ENCODE measurements at regions not wholly inside any gene's neighbourhood (a gene's known extent, or its start where the extent isn't known, plus 50 kb on each side); places are given as distances from the start of the nearest gene placed in this dataset.

DNA sequence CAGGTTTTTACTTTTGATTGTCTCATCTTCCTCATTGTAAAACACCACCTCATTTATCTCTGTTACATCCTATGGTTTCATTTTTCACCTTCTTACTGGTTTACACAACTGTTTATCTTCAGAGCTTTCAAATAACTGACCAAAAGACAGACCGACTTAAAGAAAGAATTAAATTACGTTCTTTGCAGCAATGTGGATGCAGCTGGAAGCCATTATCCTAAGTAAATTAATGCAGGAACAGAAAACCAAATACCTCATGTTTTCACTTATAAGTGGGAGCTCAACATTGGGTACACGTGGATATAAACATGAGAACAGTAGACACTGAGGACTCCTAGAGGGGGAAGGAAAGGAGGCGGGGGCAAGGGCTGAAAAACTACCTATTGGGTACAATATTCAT, 729.0 kb upstream of the USP15 start:
- H3K4me3 ChIP-seq (ENCODE audit: extremely low read depth, insufficient read depth, low read length, poor library complexity, severe bottlenecking) = no peak overlapping the region
- WGBS, 2 experiments (ENCODE audit: insufficient coverage in 2 of 2) = 60% methylated on average over 1 of the region's 4 CpGs; no CpG with 5 or more reads in 1 of the 2 experiments
- no peaks in the 10 kb centered on the region for H3K9me3 ChIP-seq (ENCODE audit: control insufficient read depth, low read length)
- no peaks in the 10 kb centered on the region for H3K4me1 ChIP-seq (ENCODE audit: control insufficient read depth, insufficient read depth, low read length, poor library complexity, severe bottlenecking)
- H3K27ac ChIP-seq (ENCODE audit: low read depth, low read length, severe bottlenecking) = no peak overlapping the region
- no peaks in the 10 kb centered on the region for H3K36me3 ChIP-seq (ENCODE audit: control insufficient read depth, insufficient read depth, low read length)

DNA sequence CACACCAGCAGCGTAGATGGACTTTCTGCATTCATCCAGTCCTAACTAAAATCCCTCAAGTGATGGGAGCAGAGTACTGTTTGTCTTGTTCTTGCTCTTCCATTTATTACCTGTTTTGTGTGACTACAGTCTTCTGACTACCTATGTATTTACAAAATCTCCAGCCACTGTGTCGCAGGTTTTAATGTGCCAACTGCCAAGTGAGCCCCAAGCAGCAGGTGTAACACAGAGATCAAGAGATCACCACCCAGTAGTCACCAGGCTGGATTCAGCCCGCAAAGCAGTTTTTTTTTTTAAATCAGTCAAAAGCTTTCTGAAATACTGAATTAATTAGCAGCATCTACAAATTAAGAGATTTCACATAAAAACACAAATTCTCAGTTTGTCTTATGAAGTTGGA, 724.1 kb upstream of the USP15 start:
- no peaks in the 10 kb centered on the region for H3K9me3 ChIP-seq (ENCODE audit: control insufficient read depth, low read length)
- 80 to 100% methylated on average over 2 of the region's 3 CpGs for WGBS, 2 experiments (ENCODE audit: insufficient coverage in 2 of 2)
- H3K4me3 ChIP-seq (ENCODE audit: extremely low read depth, insufficient read depth, low read length, poor library complexity, severe bottlenecking) = no peak overlapping the region
- H3K27ac ChIP-seq (ENCODE audit: low read depth, low read length, severe bottlenecking) = no peak overlapping the region
- no peaks in the 10 kb centered on the region for H3K36me3 ChIP-seq (ENCODE audit: control insufficient read depth, insufficient read depth, low read length)
- H3K4me1 ChIP-seq (ENCODE audit: control insufficient read depth, insufficient read depth, low read length, poor library complexity, severe bottlenecking) = no peaks in the 10 kb centered on the region

DNA sequence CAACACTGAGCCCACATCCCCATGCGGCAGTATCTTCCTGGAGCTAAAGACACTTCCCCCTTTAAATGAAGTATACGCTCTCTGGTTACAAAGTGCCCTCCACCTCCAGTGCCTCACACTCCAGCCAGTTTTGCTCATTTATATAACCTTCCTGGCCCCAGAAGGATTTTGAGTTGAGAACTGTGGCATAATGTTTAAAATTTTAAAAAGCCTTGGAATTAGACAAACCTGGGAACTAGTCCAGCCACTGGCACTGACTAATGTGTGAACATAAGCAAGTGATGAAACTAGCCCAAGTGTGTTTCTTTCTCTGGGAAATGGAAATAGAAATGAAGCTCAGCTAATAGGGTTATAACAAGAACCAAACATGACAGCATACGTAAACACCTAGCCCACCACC, 723.7 kb upstream of the USP15 start:
- no peak overlapping the region for H3K4me3 ChIP-seq (ENCODE audit: extremely low read depth, insufficient read depth, low read length, poor library complexity, severe bottlenecking)

DNA sequence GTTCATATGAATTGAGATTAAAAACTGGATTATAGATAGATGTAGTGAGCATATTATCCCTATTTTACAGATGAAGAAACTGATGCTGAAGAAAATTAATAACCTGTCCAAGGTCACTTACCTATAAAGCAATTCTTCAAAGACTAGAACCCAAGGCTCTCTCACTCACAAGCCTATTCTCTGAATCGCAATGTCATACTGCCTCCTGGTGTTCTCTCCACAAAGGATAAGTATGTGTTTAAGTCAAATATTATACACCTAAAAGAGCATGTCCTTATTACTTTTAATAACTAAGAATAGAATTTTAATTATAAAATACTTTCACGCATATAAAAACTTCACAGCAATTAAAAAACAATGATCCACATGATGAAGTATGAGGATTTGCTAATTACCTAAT, 721.3 kb upstream of the USP15 start:
- Histone ChIP-seq H3K9me3 (ENCODE audit: control insufficient read depth, low read length) (no peaks in the 10 kb centered on the region), H3K4me1 (ENCODE audit: control insufficient read depth, insufficient read depth, low read length, poor library complexity, severe bottlenecking) (no peaks in the 10 kb centered on the region), H3K4me3 (ENCODE audit: extremely low read depth, insufficient read depth, low read length, poor library complexity, severe bottlenecking) (no peak overlapping the region), H3K36me3 (ENCODE audit: control insufficient read depth, insufficient read depth, low read length) (no peaks in the 10 kb centered on the region), H3K27ac (ENCODE audit: low read depth, low read length, severe bottlenecking) (no peak overlapping the region)
- no CpG with 5 or more reads among the region's 2 CpGs for WGBS, 2 experiments (ENCODE audit: insufficient coverage in 2 of 2)

More for the DNA sequence above, 723.7 kb upstream of the USP15 start:
- Histone ChIP-seq H3K36me3 (ENCODE audit: control insufficient read depth, insufficient read depth, low read length) (no peaks in the 10 kb centered on the region), H3K9me3 (ENCODE audit: control insufficient read depth, low read length) (no peaks in the 10 kb centered on the region), H3K27ac (ENCODE audit: low read depth, low read length, severe bottlenecking) (no peak overlapping the region), H3K4me1 (ENCODE audit: control insufficient read depth, insufficient read depth, low read length, poor library complexity, severe bottlenecking) (no peaks in the 10 kb centered on the region)
- WGBS, 2 experiments (ENCODE audit: insufficient coverage in 2 of 2) = 87 to 94% methylated on average over 2 to 3 of the region's 3 CpGs

DNA sequence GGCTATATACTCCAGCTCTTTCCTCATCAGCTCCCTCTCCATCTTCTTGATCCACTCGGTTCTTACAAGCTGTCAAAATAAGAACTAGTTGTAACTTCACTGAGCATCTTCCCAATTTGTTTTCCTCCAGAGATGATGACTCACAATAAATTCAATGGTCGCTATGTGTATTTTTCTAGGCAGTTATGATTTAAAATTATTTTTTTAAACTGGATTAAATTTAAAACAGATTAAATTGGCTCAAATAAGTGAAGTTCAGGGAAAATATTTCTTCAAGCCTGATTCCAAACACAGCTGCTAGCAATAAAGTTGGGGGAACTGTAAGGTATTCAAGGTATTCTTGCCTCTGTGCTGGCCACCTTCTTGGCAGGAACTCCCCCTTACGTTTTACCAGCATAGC, 717.7 kb upstream of the USP15 start:
- no peak overlapping the region for H3K27ac ChIP-seq (ENCODE audit: low read depth, low read length, severe bottlenecking)
- no peaks in the 10 kb centered on the region for H3K36me3 ChIP-seq (ENCODE audit: control insufficient read depth, insufficient read depth, low read length)
- no peak overlapping the region for H3K4me3 ChIP-seq (ENCODE audit: extremely low read depth, insufficient read depth, low read length, poor library complexity, severe bottlenecking)
- WGBS, 2 experiments (ENCODE audit: insufficient coverage in 2 of 2) = 57 to 90% methylated on average over 2 of the region's 3 CpGs
- no peaks in the 10 kb centered on the region for H3K9me3 ChIP-seq (ENCODE audit: control insufficient read depth, low read length)
- no peaks in the 10 kb centered on the region for H3K4me1 ChIP-seq (ENCODE audit: control insufficient read depth, insufficient read depth, low read length, poor library complexity, severe bottlenecking)

DNA sequence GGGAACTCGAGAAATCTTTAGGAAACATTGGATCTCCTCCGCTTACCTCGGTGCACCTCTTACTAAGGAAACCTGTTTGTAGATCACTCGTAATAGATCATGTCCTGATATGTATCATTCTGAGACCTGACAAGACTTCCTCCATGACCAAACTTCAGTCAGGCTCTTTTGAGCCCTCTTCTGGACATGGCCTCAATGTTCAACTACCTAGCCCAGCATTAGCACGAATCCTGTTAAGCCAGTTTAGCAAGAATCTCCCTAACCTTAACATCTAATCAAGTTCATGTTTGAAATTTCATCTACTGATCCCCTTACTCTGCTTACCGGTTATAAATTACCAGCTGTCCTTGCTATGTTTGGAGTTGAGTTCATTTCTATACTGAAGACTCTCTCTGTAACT, 713.9 kb upstream of the USP15 start:
- no peaks in the 10 kb centered on the region for H3K36me3 ChIP-seq (ENCODE audit: control insufficient read depth, insufficient read depth, low read length)
- 84 to 92% methylated on average over 4 of the region's 6 CpGs for WGBS, 2 experiments (ENCODE audit: insufficient coverage in 2 of 2)
- H3K9me3 ChIP-seq (ENCODE audit: control insufficient read depth, low read length) = no peaks in the 10 kb centered on the region
- H3K4me3 ChIP-seq (ENCODE audit: extremely low read depth, insufficient read depth, low read length, poor library complexity, severe bottlenecking) = no peak overlapping the region
- H3K27ac ChIP-seq (ENCODE audit: low read depth, low read length, severe bottlenecking) = no peak overlapping the region
- no peaks in the 10 kb centered on the region for H3K4me1 ChIP-seq (ENCODE audit: control insufficient read depth, insufficient read depth, low read length, poor library complexity, severe bottlenecking)

DNA sequence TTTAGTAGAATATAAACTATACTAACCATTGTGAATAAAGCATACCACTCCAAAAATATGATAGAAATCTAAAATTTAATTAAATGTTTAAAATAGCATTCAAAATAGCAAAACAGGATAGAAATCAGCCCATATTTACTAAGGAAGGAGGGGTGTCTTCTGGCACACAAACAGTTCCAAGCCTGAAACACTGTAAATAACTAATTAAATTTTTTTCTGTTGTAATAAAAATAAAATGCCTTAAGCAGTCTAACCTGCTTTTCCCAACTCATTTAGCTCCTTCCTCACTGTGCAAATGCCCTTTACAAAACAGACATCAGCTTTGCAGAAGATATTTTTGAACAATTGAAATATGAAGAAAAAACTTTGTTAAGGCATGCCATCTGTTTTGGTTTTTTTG, 707.1 kb upstream of the USP15 start:
- Histone ChIP-seq H3K4me3 (ENCODE audit: extremely low read depth, insufficient read depth, low read length, poor library complexity, severe bottlenecking) (no peak overlapping the region), H3K9me3 (ENCODE audit: control insufficient read depth, low read length) (no peaks in the 10 kb centered on the region), H3K27ac (ENCODE audit: low read depth, low read length, severe bottlenecking) (no peak overlapping the region), H3K36me3 (ENCODE audit: control insufficient read depth, insufficient read depth, low read length) (no peaks in the 10 kb centered on the region), H3K4me1 (ENCODE audit: control insufficient read depth, insufficient read depth, low read length, poor library complexity, severe bottlenecking) (no peaks in the 10 kb centered on the region)

DNA sequence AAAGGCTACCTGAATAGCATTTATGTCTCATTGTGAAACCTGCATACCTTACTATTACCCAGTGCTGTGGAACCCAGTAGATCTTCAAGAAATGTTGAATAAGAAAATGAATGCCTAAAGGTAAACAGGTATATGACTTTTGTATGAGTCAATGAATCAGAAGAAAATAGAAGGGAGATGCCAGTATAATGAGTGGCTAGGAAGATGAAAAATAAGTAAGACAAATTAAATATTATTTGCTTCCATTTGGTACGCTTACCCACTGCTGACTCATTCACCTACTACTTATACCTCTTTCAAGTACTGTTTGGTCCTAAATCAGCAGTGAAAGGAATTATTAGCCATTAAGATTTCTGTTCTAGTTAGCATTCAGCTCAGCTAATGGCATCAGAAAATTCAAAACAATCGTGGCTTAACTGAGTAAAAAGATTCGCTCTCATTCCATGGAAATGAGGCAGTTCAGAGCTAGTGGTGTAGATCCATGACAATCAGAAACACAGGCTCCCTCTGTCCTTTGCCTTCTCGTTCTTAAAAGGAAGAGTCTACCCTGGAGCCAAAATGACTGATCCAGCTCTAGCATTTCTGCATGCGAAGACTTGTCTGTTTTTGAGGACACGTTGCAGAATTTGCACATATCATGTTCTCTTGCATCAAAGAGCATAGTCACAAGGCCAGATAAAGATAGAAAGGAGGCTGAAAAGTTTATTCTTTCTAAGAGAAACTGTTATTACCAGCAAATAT, 705.8 kb upstream of the USP15 start:
- Histone ChIP-seq H3K4me3 (ENCODE audit: extremely low read depth, insufficient read depth, low read length, poor library complexity, severe bottlenecking) (no peak overlapping the region), H3K27ac (ENCODE audit: low read depth, low read length, severe bottlenecking) (no peak overlapping the region), H3K36me3 (ENCODE audit: control insufficient read depth, insufficient read depth, low read length) (no peaks in the 10 kb centered on the region), H3K4me1 (ENCODE audit: control insufficient read depth, insufficient read depth, low read length, poor library complexity, severe bottlenecking) (no peaks in the 10 kb centered on the region), H3K9me3 (ENCODE audit: control insufficient read depth, low read length) (no peaks in the 10 kb centered on the region)
- 82 to 84% methylated on average over 4 to 5 of the region's 6 CpGs for WGBS, 2 experiments (ENCODE audit: insufficient coverage in 2 of 2)

DNA sequence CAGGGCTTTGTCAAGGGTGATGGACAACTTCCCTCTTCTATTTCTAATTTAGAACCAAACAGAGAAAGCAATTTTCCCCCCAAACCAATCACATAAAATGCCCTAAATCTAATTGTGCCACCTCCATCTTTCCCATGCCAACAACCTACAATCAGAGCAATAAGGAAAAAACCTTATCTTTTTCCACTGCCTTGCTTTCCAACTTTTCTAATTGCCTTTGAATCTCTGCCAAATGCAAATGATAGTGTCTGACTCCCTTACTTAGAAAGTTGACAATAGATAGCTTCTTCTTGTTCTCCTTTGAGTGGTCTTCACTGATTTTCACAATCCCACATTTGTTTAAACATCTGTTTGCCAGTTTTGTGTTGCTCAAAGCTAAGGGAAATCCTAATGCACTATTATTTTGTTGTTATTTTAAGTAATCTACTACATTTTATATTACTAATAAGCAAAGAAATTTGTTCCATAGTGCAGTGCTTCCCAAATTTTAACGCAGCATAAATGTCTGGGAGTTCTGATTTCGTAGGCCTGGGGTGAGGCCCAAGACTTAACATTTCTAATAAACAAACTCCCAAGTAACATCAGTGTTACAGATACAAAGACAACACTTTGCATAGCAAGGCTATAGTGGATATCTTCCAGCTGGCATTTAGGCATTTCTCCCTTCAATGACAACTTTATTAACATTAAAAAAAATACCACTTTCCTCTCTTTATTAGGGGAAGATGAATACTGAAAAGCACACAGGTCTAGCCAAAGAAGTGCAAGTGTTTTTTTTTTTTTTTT, 696.3 kb upstream of the USP15 start:
- Histone ChIP-seq H3K4me3 (ENCODE audit: extremely low read depth, insufficient read depth, low read length, poor library complexity, severe bottlenecking) (no peak overlapping the region), H3K9me3 (ENCODE audit: control insufficient read depth, low read length) (no peaks in the 10 kb centered on the region), H3K36me3 (ENCODE audit: control insufficient read depth, insufficient read depth, low read length) (no peaks in the 10 kb centered on the region), H3K27ac (ENCODE audit: low read depth, low read length, severe bottlenecking) (no peak overlapping the region), H3K4me1 (ENCODE audit: control insufficient read depth, insufficient read depth, low read length, poor library complexity, severe bottlenecking) (no peaks in the 10 kb centered on the region)
- 90% methylated on average over 2 of the region's 2 CpGs; no CpG with 5 or more reads in 1 of the 2 experiments for WGBS, 2 experiments (ENCODE audit: insufficient coverage in 2 of 2)

DNA sequence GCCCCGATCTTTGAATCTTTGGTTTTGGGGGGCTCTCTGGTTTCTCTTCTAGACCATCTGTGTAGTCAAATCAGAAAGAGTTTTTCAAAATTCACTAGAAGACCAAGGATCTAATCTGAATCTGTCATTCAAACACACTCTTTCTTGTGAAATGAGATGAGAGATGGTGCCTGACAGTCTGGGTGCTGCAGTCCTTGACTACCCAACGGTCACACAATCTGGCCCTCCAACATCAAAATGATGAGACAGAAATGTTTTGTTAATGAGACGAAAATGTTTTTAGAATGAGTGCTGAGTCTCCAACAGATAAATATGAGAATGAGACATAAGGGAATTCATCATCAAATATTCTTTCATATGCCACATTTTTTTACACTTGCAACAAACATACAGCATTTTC, 695.7 kb upstream of the USP15 start:
- no peaks in the 10 kb centered on the region for H3K4me1 ChIP-seq (ENCODE audit: control insufficient read depth, insufficient read depth, low read length, poor library complexity, severe bottlenecking)
- no CpG with 5 or more reads among the region's 3 CpGs for WGBS, 2 experiments (ENCODE audit: insufficient coverage in 2 of 2)
- H3K36me3 ChIP-seq (ENCODE audit: control insufficient read depth, insufficient read depth, low read length) = no peaks in the 10 kb centered on the region
- no peak overlapping the region for H3K4me3 ChIP-seq (ENCODE audit: extremely low read depth, insufficient read depth, low read length, poor library complexity, severe bottlenecking)
- no peaks in the 10 kb centered on the region for H3K9me3 ChIP-seq (ENCODE audit: control insufficient read depth, low read length)
- no peak overlapping the region for H3K27ac ChIP-seq (ENCODE audit: low read depth, low read length, severe bottlenecking)

DNA sequence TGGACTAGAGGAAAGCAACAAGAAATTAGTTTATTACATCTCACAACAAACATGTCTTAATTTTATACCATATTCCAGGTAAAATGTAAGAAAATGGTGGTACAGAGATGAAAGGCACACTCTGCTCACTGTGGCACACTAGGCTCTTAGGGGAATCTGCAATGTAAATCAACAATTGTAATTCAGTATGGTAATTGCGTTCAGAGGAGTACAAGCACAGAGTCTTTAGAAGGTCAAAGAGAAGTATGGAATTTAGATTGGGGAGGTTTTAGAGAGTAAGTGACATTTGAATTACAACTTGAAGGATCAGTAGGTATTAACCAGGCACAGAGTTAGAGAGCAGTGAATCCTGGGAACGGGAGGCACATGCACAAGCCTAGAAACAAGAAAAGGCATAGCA, 694.0 kb upstream of the USP15 start:
- WGBS, 2 experiments (ENCODE audit: insufficient coverage in 2 of 2) = 34 to 100% methylated on average over 1 to 2 of the region's 2 CpGs
- H3K4me3 ChIP-seq (ENCODE audit: extremely low read depth, insufficient read depth, low read length, poor library complexity, severe bottlenecking) = no peak overlapping the region
- H3K27ac ChIP-seq (ENCODE audit: low read depth, low read length, severe bottlenecking) = no peak overlapping the region
- H3K4me1 ChIP-seq (ENCODE audit: control insufficient read depth, insufficient read depth, low read length, poor library complexity, severe bottlenecking) = no peaks in the 10 kb centered on the region
- H3K36me3 ChIP-seq (ENCODE audit: control insufficient read depth, insufficient read depth, low read length) = no peaks in the 10 kb centered on the region
- H3K9me3 ChIP-seq (ENCODE audit: control insufficient read depth, low read length) = no peaks in the 10 kb centered on the region
